ENCODE measurements at regions not wholly inside any gene's neighbourhood (a gene's known extent, or its start where the extent isn't known, plus 50 kb on each side); places are given as distances from the start of the nearest gene placed in this dataset.

- no peaks in the 10 kb centered on the region for H3K36me3 ChIP-seq (ENCODE audit: control insufficient read depth in 2 of 2, insufficient read depth in 2 of 2, low read length in 1 of 2)
- RAD21 ChIA-PET (ENCODE audit: unreplicated experiment), result no interaction called here
- no peak overlapping the region for H3K27ac ChIP-seq (ENCODE audit: control insufficient read depth, insufficient read depth)
- TF ChIP-seq PKNOX1 (IDR thresholded peaks at IDR 0.05) (no peak), SP1 (IDR thresholded peaks at IDR 0.05; ENCODE audit: low read depth, low read length) (no peak), KAT2A (conservative IDR thresholded peaks at IDR 0.05; ENCODE audit: control insufficient read depth, low read depth, low read length) (no peak), RAD21 (IDR thresholded peaks at IDR 0.05; ENCODE audit: insufficient read depth, low read depth, low read length) (peak; percentile 18; the same call in 1 of the 2 replicates), CTCF (IDR thresholded peaks at IDR 0.05 in 2 of 3, conservative IDR thresholded peaks at IDR 0.05 in 1 of 3; ENCODE audit: control insufficient read depth in 2 of 3, extremely low read depth in 1 of 3, insufficient read depth in 1 of 3, low read depth in 3 of 3, low read length in 3 of 3) (peak in 2 of 3 experiments; percentile 23 to 25; a peak in 1 of 6 replicates), SIN3A (IDR thresholded peaks at IDR 0.05; ENCODE audit: low read depth, low read length) (no peak), CREM (IDR thresholded peaks at IDR 0.05; ENCODE audit: low read depth) (no peak), RB1 (IDR thresholded peaks at IDR 0.05; ENCODE audit: borderline replicate concordance) (no peak)
- 0% methylated on average over 1 of the region's 9 CpGs for WGBS (ENCODE audit: insufficient coverage, insufficient replicate concordance, low lambda C conversion rate, missing lambda C conversion rate)
- in situ Hi-C loops (cut with MboI), result no loop called here
- no peaks in the 10 kb centered on the region for H4K20me1 ChIP-seq (ENCODE audit: control insufficient read depth, insufficient read depth)
- no peak overlapping the region for H3K4me2 ChIP-seq (ENCODE audit: control insufficient read depth, insufficient read depth)
- no peaks in the 10 kb centered on the region; the same call in 2 of the 3 replicates for H3K9me3 ChIP-seq (replicated peaks; ENCODE audit: control insufficient read depth, insufficient read depth, low read length)
- peak; percentile 67 for ATAC-seq
- no peaks in the 10 kb centered on the region for H3K4me1 ChIP-seq (ENCODE audit: control insufficient read depth, insufficient read depth, low read length)
- CTCF ChIA-PET, result interaction anchor here (0.5 to 0.9 kb wide), 2 partner anchors 76 to 348 kb away, joined by 3 to 4 read pairs; no protein-coding TSS in a partner anchor
- H3K27me3 ChIP-seq (replicated peaks in 1 of 2; ENCODE audit: control insufficient read depth in 2 of 2, insufficient read depth in 2 of 2, low read length in 1 of 2), result no peaks in the 10 kb centered on the region
- SMC1A ChIA-PET (ENCODE audit: uncharacterized antibody, unreplicated experiment), result no interaction called here
- no peak for FAIRE-seq
- intact Hi-C loops (cut with micrococcal nuclease; ENCODE audit: unreplicated experiment), result no loop called here
- no peak overlapping the region for H3K4me3 ChIP-seq
- H2AFZ ChIP-seq (ENCODE audit: control insufficient read depth, low read depth, low read length), result no peak overlapping the region
- H3K79me2 ChIP-seq (ENCODE audit: control insufficient read depth, insufficient read depth, low read length), result no peaks in the 10 kb centered on the region
- POLR2A ChIA-PET, result no interaction called here
- no peak overlapping the region for H3K9ac ChIP-seq (ENCODE audit: control insufficient read depth, insufficient read depth, low read length)
- BruUV-seq (replicated peaks), result no TSS peak
- DNase-seq (ENCODE audit: low read depth, low spot score), result no peak
Measured at GRCh38 chrX:22666441-22666840, 333.3 kb upstream of the DDX53 start.
